KMS-11 (cell line): ENCODE measurements at regions not wholly inside any gene's neighbourhood (a gene's known extent, or its start where the extent isn't known, plus 50 kb on each side); places are given as distances from the start of the nearest gene placed in this dataset.

ENCODE experiments used
- H2AFZ ChIP-seq: fragments of 200-600 bp; sonication (generic); 2 replicates; pipeline ENCODE4 v1.6.1; 2016; ENCODE audit warnings: antibody characterized with exemption, mixed run types, low read depth
- H3K27ac ChIP-seq: fragments of 200-600 bp; sonication (generic); 2 replicates; pipeline ENCODE4 v1.6.1; 2016; ENCODE audit warnings: mild to moderate bottlenecking, mixed run types
- H3K27me3 ChIP-seq: fragments of 200-600 bp; sonication (generic); 2 replicates; pipeline ENCODE4 v1.6.1; 2017; ENCODE audit warnings: mild to moderate bottlenecking, low read depth, mixed run types, moderate library complexity; ENCODE audit not compliant: insufficient read depth
- H3K36me3 ChIP-seq: fragments of 200-600 bp; sonication (generic); 2 replicates; pipeline ENCODE4 v1.6.1; 2017; ENCODE audit warnings: mild to moderate bottlenecking, mixed run types; ENCODE audit not compliant: insufficient read depth
- H3K4me1 ChIP-seq: fragments of 200-600 bp; sonication (generic); 2 replicates; pipeline ENCODE4 v1.6.1; 2016; ENCODE audit warnings: mild to moderate bottlenecking, low read depth, mixed run types; ENCODE audit not compliant: poor library complexity, severe bottlenecking
- H3K4me2 ChIP-seq: fragments of 200-600 bp; sonication (generic); 2 replicates; pipeline ENCODE4 v1.7.0; 2016; ENCODE audit warnings: mild to moderate bottlenecking, mixed run types
- H3K4me3 ChIP-seq: fragments of 200-600 bp; sonication (generic); IDR thresholded peaks from 2 replicates; pipeline ENCODE4 v1.6.1; 2017; ENCODE audit warnings: low read depth, low read length, mixed read lengths; ENCODE audit not compliant: insufficient read depth
- H3K79me2 ChIP-seq: fragments of 200-600 bp; sonication (generic); 2 replicates; pipeline ENCODE4 v1.6.1; 2016; ENCODE audit warnings: low read depth, mixed run types; ENCODE audit not compliant: insufficient read depth
- H3K9ac ChIP-seq: fragments of 200-600 bp; sonication (generic); 2 replicates; pipeline ENCODE4 v1.6.1; 2016; ENCODE audit warnings: mild to moderate bottlenecking, mixed run types
- H4K20me1 ChIP-seq: fragments of 200-600 bp; sonication (generic); 2 replicates; pipeline ENCODE4 v1.6.1; 2016; ENCODE audit warnings: mild to moderate bottlenecking, mixed run types; ENCODE audit not compliant: insufficient read depth
- CTCF ChIP-seq: fragments of 200-600 bp; sonication (generic); conservative IDR thresholded peaks from 2 replicates; pipeline ENCODE4 v1.6.1; 2017; ENCODE audit warnings: low read depth, mild to moderate bottlenecking, antibody characterized with exemption, low read length, moderate library complexity, mixed read lengths

DNA sequence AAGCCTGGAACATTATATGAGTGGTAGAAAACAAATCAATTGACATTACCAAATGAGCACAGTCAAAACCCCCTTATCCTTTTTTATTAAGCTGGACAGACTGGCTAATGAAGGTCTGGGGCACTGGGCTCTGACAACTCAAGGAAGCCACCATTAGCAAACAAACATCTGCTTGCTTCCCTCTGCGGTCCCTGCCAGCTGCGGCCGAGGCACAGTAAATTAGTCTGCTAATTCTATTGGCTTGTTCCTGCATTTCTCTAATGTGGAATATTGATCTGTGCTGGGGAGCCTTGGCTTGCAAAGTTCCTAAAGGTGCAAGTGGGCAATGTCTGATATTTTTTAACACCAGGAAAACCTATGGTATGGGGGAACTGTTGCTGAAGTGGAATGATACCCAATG lies 300.3 kb downstream of the MTX2 start:
- H3K27me3 ChIP-seq = no peaks in the 10 kb centered on the region
- TF ChIP-seq CTCF = no peak

GRCh38 chr2:176573612-176574483 lies 304.6 kb downstream of the MTX2 start:
- Histone ChIP-seq H3K4me3 (no peak overlapping the region), H4K20me1 (no peaks in the 10 kb centered on the region), H3K27me3 (no peaks in the 10 kb centered on the region), H2AFZ (no peak overlapping the region), H3K27ac (no peak overlapping the region), H3K36me3 (no peaks in the 10 kb centered on the region), H3K4me2 (no peak overlapping the region), H3K79me2 (no peaks in the 10 kb centered on the region), H3K9ac (no peak overlapping the region), H3K4me1 (no peaks in the 10 kb centered on the region)
- no peak for TF ChIP-seq CTCF

More for the DNA sequence above, 300.3 kb downstream of the MTX2 start:
- Histone ChIP-seq H3K4me3 (no peak overlapping the region), H3K4me1 (no peaks in the 10 kb centered on the region), H2AFZ (no peak overlapping the region), H3K27ac (no peak overlapping the region), H3K36me3 (no peaks in the 10 kb centered on the region), H3K9ac (no peak overlapping the region), H3K79me2 (no peaks in the 10 kb centered on the region), H4K20me1 (no peaks in the 10 kb centered on the region), H3K4me2 (no peak overlapping the region)

DNA sequence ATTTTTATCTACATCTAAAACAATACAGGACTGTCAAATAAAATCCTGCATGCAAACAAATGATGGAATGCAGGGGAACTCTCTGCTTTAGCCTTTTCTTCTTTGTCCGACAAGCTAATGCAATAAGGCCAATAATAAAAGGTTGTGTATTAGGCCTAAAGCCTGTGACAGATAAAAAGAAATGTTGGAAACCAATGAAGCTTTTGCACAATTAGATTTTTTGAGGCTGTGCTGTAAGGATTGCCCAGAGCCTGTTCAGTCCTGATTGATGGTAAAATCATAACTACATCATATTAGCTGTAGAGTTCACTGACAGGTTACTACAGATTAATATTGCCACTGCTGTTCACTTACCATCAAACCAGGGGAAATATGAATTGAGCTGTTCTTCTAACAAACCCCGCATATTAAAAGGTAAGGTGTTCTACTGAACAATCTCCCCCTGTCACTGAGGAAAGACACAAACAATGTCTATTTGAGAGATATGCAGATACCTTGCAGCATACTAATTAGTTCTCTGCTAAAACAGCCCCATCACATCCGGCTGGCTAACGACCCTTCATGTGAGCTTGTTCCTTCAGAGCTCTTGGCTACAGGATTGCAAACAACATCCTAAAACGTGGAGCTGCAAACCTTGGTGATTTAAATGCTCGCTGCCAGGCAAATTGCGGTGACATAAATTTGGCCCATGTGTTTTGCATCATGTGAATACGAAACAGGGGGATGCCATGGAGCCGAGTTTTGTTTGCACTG lies 305.4 kb downstream of the MTX2 start:
- no peak overlapping the region for H3K9ac ChIP-seq
- no peaks in the 10 kb centered on the region for H3K36me3 ChIP-seq
- no peaks in the 10 kb centered on the region for H3K79me2 ChIP-seq
- H3K4me3 ChIP-seq = no peak overlapping the region
- no peak overlapping the region for H3K4me2 ChIP-seq
- no peaks in the 10 kb centered on the region for H4K20me1 ChIP-seq
- H3K27ac ChIP-seq = no peak overlapping the region
- TF ChIP-seq CTCF = no peak
- H3K4me1 ChIP-seq = no peaks in the 10 kb centered on the region
- H2AFZ ChIP-seq = no peak overlapping the region
- H3K27me3 ChIP-seq = no peaks in the 10 kb centered on the region

- H3K36me3 ChIP-seq = no peaks in the 10 kb centered on the region
- H3K4me1 ChIP-seq = no peaks in the 10 kb centered on the region
- no peak overlapping the region for H3K9ac ChIP-seq
- no peaks in the 10 kb centered on the region for H3K27me3 ChIP-seq
- no peaks in the 10 kb centered on the region for H3K79me2 ChIP-seq
- H3K4me2 ChIP-seq = no peak overlapping the region
- H4K20me1 ChIP-seq = no peaks in the 10 kb centered on the region
- no peak for TF ChIP-seq CTCF
- H3K4me3 ChIP-seq = no peak overlapping the region
- H3K27ac ChIP-seq = no peak overlapping the region
- no peak overlapping the region for H2AFZ ChIP-seq
Observed at GRCh38 chr2:176575237-176575744, 306.0 kb downstream of the MTX2 start.
